NCI-H1092 (cell line): ENCODE measurements at regions not wholly inside any gene's neighbourhood (a gene's known extent, or its start where the extent isn't known, plus 50 kb on each side); places are given as distances from the start of the nearest gene placed in this dataset.
"Not testable (repeated sequence)": the region's sequence is repeated elsewhere in the genome, so short reads cannot be mapped to it uniquely, and the experiment has no call there.

ENCODE experiments used
- DNase-seq: peaks from one replicate; lab custom pipeline; 2025; lab: John Stamatoyannopoulos, UW

DNA sequence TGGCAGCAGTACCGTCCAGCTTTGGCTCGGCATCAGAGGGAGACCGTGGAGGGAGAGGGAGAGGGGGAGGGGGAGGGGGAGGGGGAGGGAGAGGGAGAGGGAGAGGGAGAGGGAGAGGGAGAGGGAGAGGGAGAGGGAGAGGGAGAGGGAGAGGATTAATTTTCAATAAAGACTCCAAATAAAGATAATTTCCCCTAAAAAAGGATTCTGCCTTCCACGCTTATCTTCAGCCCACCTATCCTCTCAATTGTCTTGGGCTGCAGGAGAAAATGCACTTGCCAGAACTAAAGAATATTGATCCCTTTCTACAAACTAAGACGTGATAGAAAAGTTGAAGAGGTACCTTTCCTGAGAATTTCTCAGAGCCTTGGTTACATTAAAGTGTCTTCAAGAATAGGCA, 206.9 kb upstream of the CBLB start:
- DNase-seq = not testable (repeated sequence)

DNA sequence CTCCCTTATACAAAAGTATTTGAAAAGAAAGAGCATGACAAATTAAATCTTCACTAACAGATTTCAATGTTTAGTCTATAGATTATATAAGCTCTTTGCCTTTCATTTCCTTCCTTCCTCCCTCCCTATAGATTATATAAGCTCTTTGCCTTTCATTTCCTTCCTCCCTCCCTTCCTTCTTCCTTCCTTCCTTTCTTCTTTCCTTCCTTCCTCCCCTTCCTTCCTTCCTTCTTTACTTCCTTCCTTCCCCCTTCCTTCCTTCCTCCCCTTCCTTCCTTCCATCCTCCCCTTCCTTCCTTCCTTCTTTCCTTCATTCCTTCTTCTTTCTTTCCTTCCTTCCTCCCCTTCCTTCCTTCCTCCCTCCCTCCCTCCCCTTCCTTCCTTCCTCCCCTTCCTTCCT, 209.8 kb upstream of the CBLB start:
- no peak for DNase-seq

DNA sequence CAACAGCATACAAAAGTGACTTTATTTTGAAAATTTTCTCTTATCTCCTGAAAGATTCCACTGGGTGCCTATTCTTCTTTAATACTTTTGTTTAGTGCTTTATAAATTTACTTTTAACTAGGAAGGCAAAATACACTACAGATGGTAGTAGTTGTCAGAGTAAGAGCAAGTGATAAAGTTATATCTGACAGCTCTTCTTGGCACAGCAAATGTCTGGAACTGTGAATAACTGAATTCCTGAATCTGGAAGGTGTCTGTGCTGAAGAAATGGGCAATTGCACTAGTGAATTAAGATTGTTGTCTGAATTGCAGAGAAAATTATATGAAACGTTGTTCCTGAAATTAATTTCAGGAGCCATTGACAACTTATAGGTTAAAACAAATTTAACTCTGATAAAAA, 213.8 kb upstream of the CBLB start:
- no peak for DNase-seq

DNA sequence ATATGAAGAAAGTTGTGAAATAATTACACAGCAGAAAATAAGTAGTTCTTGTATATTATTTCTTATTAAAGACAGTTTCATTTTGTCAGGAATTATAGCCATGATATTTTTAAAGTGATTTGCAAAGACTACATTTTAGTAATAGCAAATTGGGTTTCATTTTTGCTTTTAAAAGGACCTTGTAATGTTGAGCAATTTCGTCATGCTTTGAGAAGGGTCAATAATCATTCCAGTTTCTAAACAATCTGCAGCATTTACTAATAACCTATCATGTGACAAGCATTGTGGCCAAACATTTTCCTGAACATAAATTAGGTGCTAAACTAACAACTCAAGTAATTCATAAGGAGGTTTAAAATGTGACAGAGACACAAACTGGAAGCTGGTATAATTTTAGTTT, 214.4 kb upstream of the CBLB start:
- no peak for DNase-seq

DNA sequence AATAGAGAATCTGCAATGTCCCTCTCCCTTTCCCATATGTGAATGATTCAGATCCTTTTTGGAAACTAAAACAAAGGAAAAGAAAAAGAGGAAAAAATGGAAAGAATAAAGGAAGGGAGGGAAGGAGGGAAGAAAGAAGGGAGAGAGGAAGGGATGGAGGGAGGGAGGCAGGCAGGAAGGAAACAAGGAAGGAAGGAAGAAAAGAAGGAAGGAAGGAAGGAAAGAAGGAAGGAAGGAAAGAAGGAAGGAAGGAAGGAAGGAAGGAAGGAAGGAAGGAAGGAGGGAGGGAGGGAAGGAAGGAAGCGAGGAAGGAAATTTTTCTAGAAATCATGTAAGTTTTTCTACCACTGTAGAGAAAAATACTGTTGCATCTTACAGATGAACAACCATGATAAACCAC, 215.0 kb upstream of the CBLB start:
- DNase-seq = no peak

DNA sequence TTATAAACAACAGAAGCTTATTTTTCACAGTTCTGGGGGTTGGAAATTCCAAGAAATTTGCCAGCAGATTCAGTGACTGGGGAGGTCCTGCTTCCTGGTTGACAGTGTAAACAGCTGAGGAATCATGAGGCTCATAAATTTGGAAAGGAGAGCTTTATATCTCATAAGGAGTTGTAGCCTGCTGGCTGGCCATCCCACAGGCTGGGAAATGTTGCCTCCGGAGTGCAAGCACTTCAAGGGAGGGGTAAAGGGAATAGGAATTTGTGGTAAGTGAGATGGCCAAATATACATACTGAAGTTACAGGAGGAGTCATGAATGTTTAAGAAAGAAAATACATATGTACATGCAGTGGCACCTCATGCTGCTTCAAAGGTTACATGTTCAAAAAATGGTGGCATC, 217.2 kb upstream of the CBLB start:
- no peak for DNase-seq

DNA sequence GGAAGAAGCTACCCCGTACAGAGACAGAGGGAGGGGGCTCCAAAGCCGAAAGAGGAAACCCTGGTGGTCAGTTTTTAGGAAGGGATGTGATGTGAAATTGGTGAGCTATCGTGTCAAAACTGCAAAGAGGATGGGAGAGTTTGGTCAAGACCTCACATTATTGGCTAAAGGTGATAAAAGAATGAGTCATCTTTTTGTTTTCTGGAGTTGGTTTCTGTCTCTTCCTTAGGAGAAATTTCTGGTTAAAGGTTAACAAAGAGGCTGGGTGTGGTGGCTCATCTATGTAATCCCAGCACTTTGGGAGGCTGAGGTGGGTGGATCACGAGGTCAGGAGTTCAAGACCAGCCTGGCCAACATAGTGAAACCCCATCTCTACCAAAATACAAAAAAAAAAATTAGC, 217.8 kb upstream of the CBLB start:
- no peak for DNase-seq

DNA sequence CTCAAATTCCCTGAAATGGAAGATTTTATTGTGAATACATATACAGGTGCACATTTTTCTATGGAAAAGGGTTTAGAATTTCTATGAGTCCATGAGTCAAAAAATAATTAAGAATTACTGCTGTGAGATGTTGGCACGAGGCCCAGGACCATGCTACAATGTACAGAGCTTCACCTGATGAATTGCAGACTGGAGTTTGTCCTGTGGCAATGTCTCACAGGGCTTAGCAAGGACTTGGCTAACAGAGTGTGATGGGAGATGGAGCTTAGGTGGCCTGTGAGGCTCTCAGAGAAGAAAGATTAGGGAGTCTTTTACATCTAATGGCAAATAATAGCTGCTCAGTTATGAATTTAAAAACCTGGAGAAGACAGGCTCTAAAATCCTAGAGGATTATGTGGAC, 219.5 kb upstream of the CBLB start:
- no peak for DNase-seq

DNA sequence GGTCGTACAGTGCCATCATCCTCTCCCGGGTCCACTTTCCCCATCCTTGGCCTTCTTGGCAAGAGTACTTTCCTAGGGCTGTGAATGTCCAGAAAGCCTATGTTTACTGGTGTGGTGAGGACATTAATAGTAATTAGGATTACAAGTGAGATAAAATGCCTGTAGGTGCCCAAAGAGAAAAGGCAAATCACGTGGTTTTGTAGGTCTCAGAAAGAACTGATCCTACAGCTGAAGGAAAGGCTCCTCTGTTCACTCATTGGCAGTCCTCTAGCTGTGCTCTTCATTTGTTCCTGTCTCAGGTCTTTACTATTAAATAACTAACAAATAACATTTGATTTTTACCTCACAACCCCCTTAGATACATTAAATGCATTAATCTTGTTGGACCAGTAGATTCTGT, 220.1 kb upstream of the CBLB start:
- no peak for DNase-seq

DNA sequence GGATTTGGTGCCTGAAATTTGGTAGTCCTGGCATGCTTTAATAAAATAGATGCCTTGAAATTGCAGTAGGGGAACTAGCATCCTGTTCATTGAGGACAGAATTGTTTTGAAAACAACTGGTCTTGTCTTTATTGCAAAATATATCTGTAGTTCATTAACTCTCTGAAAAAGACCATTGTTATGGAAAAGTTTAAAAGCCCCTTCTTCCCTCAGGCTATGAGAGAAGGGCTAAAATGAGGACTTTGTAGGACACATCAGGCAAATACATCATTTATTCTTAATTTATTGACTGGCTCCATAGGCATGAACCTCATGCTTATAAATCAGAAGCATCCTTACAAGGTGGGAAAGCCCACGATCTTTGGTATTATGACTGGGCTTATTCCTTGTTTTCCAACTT, 221.0 kb upstream of the CBLB start:
- no peak for DNase-seq

DNA sequence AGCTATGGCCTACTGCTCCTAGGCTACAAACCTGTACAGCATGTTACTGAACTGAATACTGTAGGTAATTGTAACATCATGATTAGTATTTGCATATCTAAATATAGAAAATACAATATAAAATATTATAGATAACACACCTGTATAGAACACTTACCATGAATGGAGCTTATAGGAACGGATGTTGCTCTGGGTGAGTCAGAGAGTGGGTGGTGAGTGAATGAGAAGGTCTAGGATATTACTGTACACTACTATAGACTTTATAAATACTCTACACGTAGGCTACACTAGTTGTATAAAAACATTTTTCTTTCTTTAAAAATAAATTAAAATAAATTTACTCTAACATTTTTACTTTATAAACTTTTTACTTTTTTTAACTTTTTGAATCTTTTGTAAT, 224.0 kb upstream of the CBLB start:
- DNase-seq = no peak

DNA sequence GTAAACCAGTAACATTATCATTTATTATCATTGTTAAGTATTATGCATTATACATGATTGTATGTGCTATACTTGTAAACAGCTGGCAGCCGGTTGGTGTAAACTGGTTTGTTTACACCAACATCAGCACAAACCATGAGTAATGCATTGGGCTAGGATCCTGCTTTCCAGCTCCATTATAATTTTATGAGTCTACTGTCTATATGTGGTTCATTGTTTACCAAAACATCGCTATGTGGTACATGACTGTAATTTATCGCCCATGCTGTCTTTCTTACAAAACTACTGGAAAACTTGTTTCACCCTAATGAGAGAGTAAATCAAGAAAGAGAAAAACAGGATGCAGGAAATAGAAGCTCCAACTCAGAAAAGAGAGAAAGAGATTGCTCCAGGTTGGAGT, 224.8 kb upstream of the CBLB start:
- no peak for DNase-seq

DNA sequence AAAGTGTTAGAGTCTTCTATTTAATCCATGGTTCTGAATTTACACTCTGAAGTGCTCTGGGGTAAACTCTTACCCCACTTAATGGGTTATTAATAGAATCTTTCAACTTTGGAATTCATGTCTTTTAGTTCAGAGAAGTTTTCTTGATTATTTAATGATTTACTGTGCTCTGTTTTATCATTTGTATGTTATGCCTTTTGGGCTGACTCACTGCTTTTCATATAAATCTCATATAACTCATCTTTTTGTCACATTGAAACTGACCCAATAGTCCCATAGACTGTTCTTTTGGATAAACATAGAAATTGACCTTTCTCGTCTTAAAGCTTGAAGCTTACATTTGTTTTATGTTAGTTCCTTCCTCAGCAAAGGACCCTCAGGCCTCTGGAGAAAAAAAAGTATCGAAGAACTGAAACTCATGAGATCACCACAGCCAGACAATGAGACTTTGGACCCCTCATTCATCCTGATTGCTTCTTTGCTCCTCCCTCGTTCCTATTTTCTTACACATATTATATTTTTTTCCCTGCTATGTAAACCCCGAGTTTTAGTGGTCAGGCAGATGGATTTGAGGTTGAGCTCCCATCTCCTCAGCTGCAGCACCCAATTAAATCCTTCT, 229.1 kb upstream of the CBLB start:
- DNase-seq = no peak

DNA sequence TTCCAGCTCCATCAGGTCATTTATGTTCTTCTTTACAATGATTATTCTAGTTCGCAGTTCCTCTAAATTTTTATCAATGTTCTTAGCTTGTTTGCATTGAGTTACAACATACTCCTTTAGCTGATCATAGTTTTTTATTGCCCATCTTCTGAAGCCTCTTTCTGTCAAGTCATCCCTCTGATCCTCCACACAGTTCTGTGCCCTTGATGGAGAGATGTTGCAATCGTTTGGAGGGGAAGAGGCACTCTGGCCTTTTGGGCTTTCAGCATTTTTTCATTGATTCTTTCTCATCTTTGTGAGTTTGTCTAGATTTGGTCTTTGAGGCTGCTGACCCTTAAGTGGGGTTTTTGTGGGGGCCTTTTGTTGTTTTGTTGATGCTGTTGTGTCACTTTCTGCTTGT, 234.6 kb upstream of the CBLB start:
- DNase-seq = no peak

DNA sequence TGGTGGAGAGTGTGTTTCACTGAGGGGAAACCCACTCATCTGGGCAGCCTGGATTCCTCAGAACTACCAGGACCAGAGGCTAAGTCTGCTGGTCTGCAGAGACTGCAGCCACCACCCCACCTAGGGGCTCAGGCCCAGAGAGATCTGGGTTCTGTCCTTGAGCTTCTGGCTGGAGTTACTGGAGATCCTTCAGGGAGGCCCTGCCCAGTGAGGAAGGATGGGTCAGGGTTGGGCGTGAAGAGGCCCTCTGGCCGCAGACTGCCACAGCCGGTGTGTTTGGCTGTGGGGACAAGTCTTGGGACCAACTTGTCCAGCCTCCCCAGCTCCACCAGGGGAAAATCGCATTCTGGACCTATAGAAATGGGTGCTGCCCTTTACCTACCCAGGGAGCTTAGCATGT, 235.3 kb upstream of the CBLB start:
- no peak for DNase-seq

DNA sequence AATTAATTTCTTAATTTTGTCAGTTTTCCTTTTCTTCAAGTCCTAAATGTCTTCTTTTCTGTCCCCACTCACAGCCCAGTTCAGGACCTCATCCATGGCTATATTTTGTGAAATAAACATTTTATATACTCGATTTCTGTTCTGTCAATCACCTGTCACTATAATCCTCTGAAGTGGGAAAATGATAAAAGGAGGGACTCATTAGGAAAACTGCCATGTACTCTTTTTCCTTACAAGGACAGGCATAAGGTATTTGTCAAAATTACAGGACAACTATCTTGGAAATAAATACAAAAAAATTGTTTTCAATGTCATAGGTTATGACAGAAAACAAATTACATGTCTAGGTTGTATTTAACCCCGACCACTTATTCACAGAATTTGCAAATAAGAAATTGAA, 240.1 kb upstream of the CBLB start:
- no peak for DNase-seq

DNA sequence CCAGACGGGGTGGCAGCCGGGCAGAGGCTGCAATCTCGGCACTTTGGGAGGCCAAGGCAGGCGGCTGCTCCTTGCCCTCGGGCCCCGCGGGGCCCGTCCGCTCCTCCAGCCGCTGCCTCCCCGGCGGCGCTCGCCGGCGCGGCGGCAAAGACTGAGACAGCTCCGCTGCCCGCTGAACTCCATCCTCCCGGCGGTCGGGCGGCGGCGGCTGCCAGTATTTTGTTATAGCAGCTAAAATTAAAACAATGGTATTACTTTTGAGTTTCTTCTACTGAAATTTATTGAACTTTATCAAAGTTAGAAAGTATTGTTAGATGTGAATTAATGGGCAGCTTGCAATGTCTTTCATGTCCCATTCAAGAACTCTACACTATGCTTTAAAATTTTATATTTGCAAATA, 243.7 kb upstream of the CBLB start:
- not testable (repeated sequence) for DNase-seq

DNA sequence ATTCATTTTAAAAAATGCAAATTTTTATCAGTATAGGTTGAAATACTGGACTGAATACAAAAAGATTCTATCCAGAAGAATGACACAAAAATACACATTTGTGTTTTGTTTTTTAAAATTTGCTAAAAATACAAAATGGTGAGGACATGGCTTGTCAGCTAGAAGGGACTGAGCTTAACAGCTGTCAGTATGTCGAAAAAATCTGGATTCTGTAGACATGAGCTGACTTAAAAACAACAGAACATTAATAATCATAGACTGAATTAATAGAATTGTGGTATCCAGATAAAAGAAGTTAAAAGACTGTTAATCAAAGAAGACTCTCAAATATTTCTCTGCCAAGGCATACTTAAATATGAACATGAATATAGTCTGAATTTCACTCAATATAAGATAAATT, 244.9 kb upstream of the CBLB start:
- DNase-seq = no peak

DNA sequence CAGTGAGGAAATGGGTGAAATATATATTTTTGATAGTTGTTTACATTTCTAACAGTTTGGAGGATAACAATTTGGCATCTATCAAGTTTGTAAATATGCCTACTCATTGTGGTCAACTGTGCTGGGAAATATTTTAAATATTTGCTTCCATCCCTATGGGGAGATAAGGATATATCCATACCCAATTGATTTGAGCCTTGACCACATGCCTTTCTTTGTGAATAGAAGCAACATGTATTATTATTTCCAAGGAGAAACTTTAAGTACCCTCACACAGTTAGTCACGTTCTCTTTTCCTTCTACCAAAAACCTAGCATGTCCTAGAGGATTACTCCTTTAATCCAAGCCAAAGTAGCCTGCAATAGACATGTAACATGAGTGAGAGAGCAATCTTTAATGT, 245.4 kb upstream of the CBLB start:
- no peak for DNase-seq

DNA sequence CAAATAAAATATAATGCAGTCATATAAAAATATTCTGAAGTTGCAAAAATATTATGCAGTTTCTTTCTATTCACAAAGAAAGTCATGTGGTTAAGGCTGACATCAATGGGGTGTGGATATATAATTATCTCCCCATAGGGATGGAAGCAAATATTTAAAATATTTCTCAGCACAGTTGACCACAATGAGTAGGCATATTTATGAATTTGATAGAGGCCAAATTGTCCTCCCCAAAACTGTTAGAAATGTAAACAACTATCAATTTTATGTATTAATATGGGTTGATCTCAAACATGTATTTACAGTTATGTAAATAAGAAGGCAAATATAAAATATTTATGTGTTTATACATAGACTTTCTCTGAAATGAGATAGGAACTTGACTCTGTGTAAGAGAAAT, 246.0 kb upstream of the CBLB start:
- DNase-seq = no peak

DNA sequence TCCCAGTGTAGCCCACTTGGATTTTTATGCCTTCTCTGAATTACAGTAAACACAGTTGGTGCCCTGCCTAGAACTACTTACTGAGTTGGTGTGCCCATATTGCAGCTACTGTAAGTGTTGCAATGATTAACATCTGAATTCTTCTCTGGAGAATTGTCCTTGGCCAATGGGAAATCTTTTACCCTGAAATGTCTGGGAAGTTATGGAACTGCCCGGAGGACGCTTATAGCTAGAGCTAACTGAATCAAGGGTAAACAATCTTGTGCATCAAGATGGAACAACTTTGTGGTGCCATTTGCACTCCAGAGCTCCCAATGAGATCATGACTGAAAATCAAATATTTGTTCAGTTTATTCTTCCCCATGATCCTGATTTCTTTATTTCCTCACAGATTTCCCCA, 246.7 kb upstream of the CBLB start:
- no peak for DNase-seq

DNA sequence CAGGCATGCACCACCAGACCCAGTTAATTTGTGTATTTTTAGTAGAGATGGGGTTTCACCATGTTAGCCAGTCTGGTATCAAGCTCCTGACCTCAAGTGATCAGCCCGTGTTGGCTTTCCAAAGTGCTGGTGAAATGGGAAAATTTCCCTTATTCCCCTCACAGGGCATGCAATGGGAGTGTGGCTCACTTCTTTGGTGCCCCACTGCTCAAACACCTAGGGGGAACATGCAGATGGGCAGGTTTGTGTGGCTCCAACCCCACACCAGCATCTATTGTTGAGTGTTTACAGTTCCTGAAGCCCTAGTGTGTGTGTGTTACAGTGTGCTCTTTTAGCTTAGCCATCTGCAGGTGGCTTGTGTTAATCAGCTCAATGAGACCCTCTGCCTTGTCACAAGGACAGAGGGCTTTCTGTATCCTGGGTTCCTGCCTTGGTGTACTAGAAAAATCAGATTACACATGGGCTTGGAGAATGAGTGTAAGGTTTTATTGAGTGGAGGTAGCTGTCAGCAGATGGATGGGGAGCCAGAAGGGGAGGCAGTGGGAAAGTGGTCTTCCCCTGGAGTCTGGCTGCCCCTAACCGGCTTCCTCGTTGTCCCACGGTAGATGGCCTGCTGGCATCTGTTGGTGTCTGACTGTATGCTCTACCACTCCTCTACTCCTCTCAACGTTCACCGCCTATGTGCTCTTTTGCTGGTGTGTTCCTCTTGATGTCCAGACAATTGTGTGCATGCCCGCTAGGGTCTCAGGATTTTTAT, 248.1 kb upstream of the CBLB start:
- DNase-seq = no peak

DNA sequence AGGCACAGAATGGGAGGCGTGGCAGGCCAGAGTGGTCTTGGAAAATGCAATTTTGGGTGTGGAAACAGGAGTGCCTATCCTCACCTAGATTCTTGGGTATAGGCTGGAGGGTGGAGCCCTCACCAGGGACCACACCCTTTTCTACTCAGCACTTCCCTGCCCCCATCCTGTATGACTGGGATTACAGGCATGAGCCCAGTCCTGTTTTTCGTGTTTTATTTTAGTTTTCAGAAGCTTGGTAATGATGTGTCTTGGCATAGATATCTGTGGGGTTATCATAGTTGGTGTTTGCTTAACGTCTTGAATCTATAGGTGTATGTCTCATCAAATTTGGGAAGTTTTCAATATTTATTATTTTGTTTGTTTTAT, 248.7 kb upstream of the CBLB start:
- DNase-seq = no peak

DNA sequence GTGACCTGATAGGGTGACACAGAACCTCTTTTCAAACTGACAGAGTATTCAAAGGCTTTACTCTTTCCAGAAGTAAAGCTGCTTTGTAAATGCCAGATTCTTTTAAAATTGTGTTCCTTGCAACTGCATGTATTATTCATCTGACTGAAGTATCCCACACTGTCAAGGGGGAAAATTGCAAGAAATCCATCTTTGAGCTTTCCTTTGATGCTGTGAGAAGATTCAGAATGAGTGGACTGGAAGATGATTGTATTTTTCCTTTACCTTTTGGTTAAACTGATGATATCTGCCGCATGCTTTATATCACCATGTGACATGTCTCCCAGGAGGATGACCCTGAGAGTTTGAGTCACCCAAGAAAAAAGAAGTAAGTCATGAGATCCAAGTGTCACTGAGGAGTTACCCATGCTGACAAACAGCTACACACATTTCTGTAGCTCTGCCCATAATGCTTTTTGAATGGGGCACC, 250.8 kb upstream of the CBLB start:
- DNase-seq = no peak
